ENCODE measurements at regions not wholly inside any gene's neighbourhood (a gene's known extent, or its start where the extent isn't known, plus 50 kb on each side); places are given as distances from the start of the nearest gene placed in this dataset.

GRCh38 chr2:221347471-221347870, 224.6 kb downstream of the EPHA4 start:
- 92 to 94% methylated on average over 2 of the region's 2 CpGs for WGBS, 2 donors
- H3K27me3 ChIP-seq, result no peaks in the 10 kb centered on the region
- no peaks in the 10 kb centered on the region for H3K9me3 ChIP-seq
- TF ChIP-seq CTCF (IDR thresholded peaks at IDR 0.05) (no peak), POLR2A (IDR thresholded peaks at IDR 0.05) (no peak)
- intact Hi-C loops (cut with DNase I), result no loop called here
- no peaks in the 10 kb centered on the region for H3K36me3 ChIP-seq
- DNase-seq, result no peak
- peaks cover 3 to 4% of the 10 kb centered on the region in 2 donors for H3K4me1 ChIP-seq
- no peak overlapping the region for H3K4me3 ChIP-seq (replicated peaks in 1 of 3)
- no peak overlapping the region for H3K27ac ChIP-seq

- WGBS, 2 donors, result 83 to 90% methylated on average over 1 of the region's 1 CpG
- H3K27me3 ChIP-seq, result no peaks in the 10 kb centered on the region
- intact Hi-C loops (cut with DNase I), result no loop called here
- H3K4me3 ChIP-seq (replicated peaks in 1 of 3), result no peak overlapping the region
- no peaks in the 10 kb centered on the region for H3K36me3 ChIP-seq
- H3K9me3 ChIP-seq, result no peaks in the 10 kb centered on the region
- peaks cover 3 to 4% of the 10 kb centered on the region in 2 donors for H3K4me1 ChIP-seq
- H3K27ac ChIP-seq, result no peak overlapping the region
- TF ChIP-seq CTCF (IDR thresholded peaks at IDR 0.05) (no peak), POLR2A (IDR thresholded peaks at IDR 0.05) (no peak)
- peak; percentile 29 to 43 for DNase-seq
Measured at GRCh38 chr2:221350616-221351015, 221.5 kb downstream of the EPHA4 start.

GRCh38 chr2:221353201-221353600, 218.9 kb downstream of the EPHA4 start:
- WGBS, 2 donors, result 75 to 96% methylated on average over 4 of the region's 4 CpGs
- no peak for DNase-seq
- H3K27me3 ChIP-seq, result no peaks in the 10 kb centered on the region
- intact Hi-C loops (cut with DNase I), result no loop called here
- peaks cover 3 to 4% of the 10 kb centered on the region in 2 donors for H3K4me1 ChIP-seq
- H3K4me3 ChIP-seq (replicated peaks in 1 of 3), result no peak overlapping the region
- H3K9me3 ChIP-seq, result no peaks in the 10 kb centered on the region
- H3K27ac ChIP-seq, result no peak overlapping the region
- TF ChIP-seq POLR2A (IDR thresholded peaks at IDR 0.05) (no peak), CTCF (IDR thresholded peaks at IDR 0.05) (no peak)
- no peaks in the 10 kb centered on the region for H3K36me3 ChIP-seq

GRCh38 chr2:221360312-221360711, 211.8 kb downstream of the EPHA4 start:
- Histone ChIP-seq H3K9me3 (no peaks in the 10 kb centered on the region), H3K27ac (no peak overlapping the region), H3K36me3 (no peaks in the 10 kb centered on the region), H3K27me3 (no peaks in the 10 kb centered on the region), H3K4me1 (no peaks in the 10 kb centered on the region), H3K4me3 (replicated peaks in 1 of 3) (no peak overlapping the region)
- WGBS, 2 donors, result 75 to 76% methylated on average over 3 of the region's 3 CpGs
- TF ChIP-seq CTCF (IDR thresholded peaks at IDR 0.05) (no peak), POLR2A (IDR thresholded peaks at IDR 0.05) (no peak)
- intact Hi-C loops (cut with DNase I), result no loop called here
- no peak for DNase-seq

GRCh38 chr2:221360742-221361141, 211.4 kb downstream of the EPHA4 start:
- Histone ChIP-seq H3K27ac (no peak overlapping the region), H3K36me3 (no peaks in the 10 kb centered on the region), H3K9me3 (no peaks in the 10 kb centered on the region), H3K4me1 (no peaks in the 10 kb centered on the region), H3K4me3 (replicated peaks in 1 of 3) (no peak overlapping the region), H3K27me3 (no peaks in the 10 kb centered on the region)
- no peak for TF ChIP-seq CTCF (IDR thresholded peaks at IDR 0.05)
- TF ChIP-seq POLR2A (IDR thresholded peaks at IDR 0.05), result no peak
- intact Hi-C loops (cut with DNase I), result no loop called here
- WGBS, 2 donors, result 59 to 81% methylated on average over 6 of the region's 6 CpGs
- DNase-seq, result no peak

Measured in thyroid gland (tissue), 4 donors.